HG03460 (cell line): ENCODE measurements at regions not wholly inside any gene's neighbourhood (a gene's known extent, or its start where the extent isn't known, plus 50 kb on each side); places are given as distances from the start of the nearest gene placed in this dataset.
"Not testable (repeated sequence)": the region's sequence is repeated elsewhere in the genome, so short reads cannot be mapped to it uniquely, and the experiment has no call there.

Experiments
- ATAC-seq: cut with Tn5 transposase; IDR thresholded peaks from one replicate; pipeline ENCODE4 v1.9.1; 2021; ENCODE audit not compliant: unreplicated experiment

GRCh38 chr10:84571146-84571545, 242.8 kb downstream of the CCSER2 start:
- no peak for ATAC-seq

GRCh38 chr10:84574102-84574501, 245.7 kb downstream of the CCSER2 start:
- ATAC-seq = no peak

GRCh38 chr10:84581976-84582375, 253.6 kb downstream of the CCSER2 start:
- no peak for ATAC-seq

- ATAC-seq = no peak
Observed at GRCh38 chr10:84583501-84583900, 255.1 kb downstream of the CCSER2 start.

- no peak for ATAC-seq
Observed at GRCh38 chr10:84587789-84588188, 259.4 kb downstream of the CCSER2 start.

GRCh38 chr10:84588426-84588825, 260.0 kb downstream of the CCSER2 start:
- no peak for ATAC-seq

GRCh38 chr10:84588971-84589370, 260.6 kb downstream of the CCSER2 start:
- ATAC-seq = no peak

GRCh38 chr10:84589526-84590205, 261.3 kb downstream of the CCSER2 start:
- no peak for ATAC-seq

- no peak for ATAC-seq
Observed at GRCh38 chr10:84590327-84591193, 262.2 kb downstream of the CCSER2 start.

- ATAC-seq = no peak
Observed at GRCh38 chr10:84593506-84593905, 265.1 kb downstream of the CCSER2 start.

GRCh38 chr10:84596585-84596984, 268.2 kb downstream of the CCSER2 start:
- no peak for ATAC-seq

GRCh38 chr10:84599254-84599653, 270.9 kb downstream of the CCSER2 start:
- ATAC-seq = no peak

GRCh38 chr10:84600947-84601346, 272.6 kb downstream of the CCSER2 start:
- ATAC-seq = no peak

- ATAC-seq = not testable (repeated sequence)
Observed at GRCh38 chr10:84602543-84602942, 274.2 kb downstream of the CCSER2 start.

- ATAC-seq = no peak
Observed at GRCh38 chr10:84603971-84604370, 275.6 kb downstream of the CCSER2 start.

- no peak for ATAC-seq
Observed at GRCh38 chr10:84605802-84606201, 277.4 kb downstream of the CCSER2 start.

- no peak for ATAC-seq
Observed at GRCh38 chr10:84606428-84606827, 278.0 kb downstream of the CCSER2 start.

GRCh38 chr10:84607044-84607443, 278.7 kb downstream of the CCSER2 start:
- ATAC-seq = no peak

GRCh38 chr10:84607523-84607922, 279.1 kb downstream of the CCSER2 start:
- ATAC-seq = no peak

GRCh38 chr10:84608126-84608525, 279.7 kb downstream of the CCSER2 start:
- peak; percentile 63 for ATAC-seq

- ATAC-seq = peak; percentile 83
Observed at GRCh38 chr10:84613336-84614021, 285.1 kb downstream of the CCSER2 start.
